IMR-90 (cell line): ENCODE measurements at regions not wholly inside any gene's neighbourhood (a gene's known extent, or its start where the extent isn't known, plus 50 kb on each side); places are given as distances from the start of the nearest gene placed in this dataset.

Experiments
- ATAC-seq: fragments of 200-7000 bp; cut with Tn5 transposase; 2 replicates; pipeline ENCODE4 v1.9.1; 2020; ENCODE audit warnings: low read depth, mild to moderate bottlenecking, moderate library complexity
- BruUV-seq: library from RNA; stranded (reverse); fragments of 400-500 nt; replicated peaks from 2 replicates; lab custom pipeline; 2021; lab: Mats Ljungman, UMichigan
- CTCF ChIA-PET: fragments of 300-600 bp; formaldehyde crosslinking; extraction: SDS; loops from one replicate; lab custom pipeline; 2021; ENCODE audit warnings: antibody characterized with exemption; lab: Yijun Ruan, JAX
- POLR2A ChIA-PET: fragments of 300-600 bp; sonication (Branson Sonifier 250); formaldehyde crosslinking; loops from one replicate; lab custom pipeline; 2022; ENCODE audit warnings: antibody characterized with exemption; ENCODE audit not compliant: unreplicated experiment; lab: Charles Lee
- DNase-seq: peaks from one replicate; pipeline ENCODE4 v3.0.0; 2013
- H2AFZ ChIP-seq: replicated peaks from 2 replicates; pipeline ENCODE3; 2013; ENCODE audit warnings: low read length, mild to moderate bottlenecking; ENCODE audit not compliant: poor library complexity
- H2AK5ac ChIP-seq: 2 replicates; pipeline ENCODE4 v1.6.1; 2013; ENCODE audit warnings: low read depth, low read length, inconsistent platforms
- H2AK9ac ChIP-seq: replicated peaks from 2 replicates; pipeline ENCODE3; 2013; ENCODE audit warnings: mild to moderate bottlenecking, low read depth, low read length, moderate library complexity; ENCODE audit not compliant: poor library complexity
- H2BK120ac ChIP-seq: 2 replicates; pipeline ENCODE4 v1.6.1; 2013; ENCODE audit warnings: low read depth, low read length, inconsistent platforms
- H2BK15ac ChIP-seq: 3 replicates; pipeline ENCODE4 v1.6.1; 2013; ENCODE audit warnings: low read depth, low read length, inconsistent platforms
- H2BK20ac ChIP-seq: 2 replicates; pipeline ENCODE4 v1.6.1; 2013; ENCODE audit warnings: low read depth, mild to moderate bottlenecking, inconsistent platforms, low read length, moderate library complexity
- H2BK5ac ChIP-seq: 2 replicates; pipeline ENCODE4 v1.6.1; 2013; ENCODE audit warnings: mild to moderate bottlenecking, low read depth, low read length, inconsistent platforms; ENCODE audit not compliant: poor library complexity, severe bottlenecking
- H3K14ac ChIP-seq: replicated peaks from 2 replicates; pipeline ENCODE4 v1.6.1; 2013; ENCODE audit warnings: low read depth, low read length, inconsistent platforms
- H3K18ac ChIP-seq: 2 replicates; pipeline ENCODE4 v1.6.1; 2013; ENCODE audit warnings: low read depth, low read length, control low read depth
- H3K23ac ChIP-seq: 2 replicates; pipeline ENCODE4 v1.6.1; 2013; ENCODE audit warnings: low read depth, low read length, inconsistent platforms
- H3K27ac ChIP-seq: 2 replicates; pipeline ENCODE4 v1.5.1; 2013; ENCODE audit warnings: mild to moderate bottlenecking, control low read depth, low read length; ENCODE audit not compliant: insufficient read depth
- H3K27me3 ChIP-seq: 2 replicates; pipeline ENCODE4 v1.6.1; 2013; ENCODE audit warnings: low read length; ENCODE audit not compliant: control insufficient read depth, insufficient read depth
- H3K36me3 ChIP-seq: 2 replicates; pipeline ENCODE4 v1.6.1; 2013; ENCODE audit warnings: low read length, mixed read lengths; ENCODE audit not compliant: control insufficient read depth, insufficient read depth
- H3K4ac ChIP-seq: 2 replicates; pipeline ENCODE4 v1.6.1; 2013; ENCODE audit warnings: low read depth, low read length, inconsistent platforms
- H3K4me1 ChIP-seq: 2 replicates; pipeline ENCODE4 v1.6.1; 2013; ENCODE audit warnings: low read length, mixed read lengths; ENCODE audit not compliant: control insufficient read depth, insufficient read depth
- H3K4me2 ChIP-seq: 2 replicates; pipeline ENCODE4 v1.6.1; 2013; ENCODE audit warnings: low read depth, mild to moderate bottlenecking, control low read depth, low read length, moderate library complexity
- H3K4me3 ChIP-seq: 2 replicates; pipeline ENCODE4 v1.5.1; 2013; ENCODE audit warnings: low read depth, mild to moderate bottlenecking, control low read depth, low read length, moderate library complexity; ENCODE audit not compliant: insufficient read depth
- H3K56ac ChIP-seq: 2 replicates; pipeline ENCODE4 v1.6.1; 2013; ENCODE audit warnings: low read length, inconsistent platforms; ENCODE audit not compliant: insufficient read depth; ENCODE audit errors: extremely low read depth
- H3K79me1 ChIP-seq, 2 experiments: 2 replicates each; pipeline ENCODE4 v1.6.1; 2013; ENCODE audit warnings: low read length in 2 of 2, inconsistent platforms in 1 of 2, low read depth in 1 of 2
- H3K9ac ChIP-seq: 2 replicates; pipeline ENCODE4 v1.6.1; 2013; ENCODE audit warnings: low read depth, low read length, control low read depth
- H3K9me1 ChIP-seq: 2 replicates; pipeline ENCODE4 v1.6.1; 2013; ENCODE audit warnings: low read length, inconsistent platforms; ENCODE audit not compliant: insufficient read depth
- H3K9me3 ChIP-seq: 2 replicates; pipeline ENCODE4 v1.6.1; 2013; ENCODE audit warnings: low read length; ENCODE audit not compliant: control insufficient read depth, insufficient read depth
- H4K20me1 ChIP-seq: 2 replicates; pipeline ENCODE4 v1.6.1; 2013; ENCODE audit warnings: low read length, inconsistent platforms; ENCODE audit not compliant: insufficient read depth
- H4K5ac ChIP-seq: 2 replicates; pipeline ENCODE4 v1.6.1; 2013; ENCODE audit warnings: mild to moderate bottlenecking, low read depth, low read length, control low read depth
- H4K8ac ChIP-seq, 2 experiments: 2 replicates each; pipeline ENCODE4 v1.6.1; 2013; ENCODE audit warnings: low read depth in 2 of 2, low read length in 2 of 2, control low read depth in 1 of 2, inconsistent platforms in 1 of 2
- H4K91ac ChIP-seq: 2 replicates; pipeline ENCODE4 v1.6.1; 2013; ENCODE audit warnings: low read depth, low read length, inconsistent platforms; ENCODE audit not compliant: insufficient read depth
- BHLHE40 ChIP-seq: fragments of 150-350 bp; IDR thresholded peaks from 2 replicates; pipeline ENCODE4 v1.6.1; 2016; ENCODE audit warnings: mild to moderate bottlenecking, low read depth, low read length
- CEBPB ChIP-seq: IDR thresholded peaks from 2 replicates; pipeline ENCODE4 v1.6.1; 2012; ENCODE audit warnings: low read depth, low read length, improper control_type of control experiment
- CHD1 ChIP-seq: IDR thresholded peaks from 2 replicates; pipeline ENCODE4 v1.6.1; 2012; ENCODE audit warnings: low read depth, low read length, improper control_type of control experiment
- FOS ChIP-seq: fragments of 150-350 bp; IDR thresholded peaks from 2 replicates; pipeline ENCODE4 v1.6.1; 2016; ENCODE audit warnings: low read depth, low read length
- MAFK ChIP-seq: IDR thresholded peaks from 2 replicates; pipeline ENCODE4 v1.6.1; 2012; ENCODE audit warnings: low read depth, low read length, improper control_type of control experiment
- MAZ ChIP-seq: IDR thresholded peaks from 2 replicates; pipeline ENCODE4 v1.6.1; 2012; ENCODE audit warnings: low read depth, mild to moderate bottlenecking, low read length, improper control_type of control experiment, moderate library complexity, borderline replicate concordance
- MXI1 ChIP-seq: IDR thresholded peaks from 2 replicates; pipeline ENCODE4 v1.6.1; 2012; ENCODE audit warnings: low read depth, mild to moderate bottlenecking, low read length, moderate library complexity, borderline replicate concordance
- NFE2L2 ChIP-seq: fragments of 150-350 bp; IDR thresholded peaks from 2 replicates; pipeline ENCODE4 v1.6.1; 2016; ENCODE audit warnings: low read depth, mild to moderate bottlenecking, low read length
- POLR2A ChIP-seq: IDR thresholded peaks from 2 replicates; pipeline ENCODE4 v1.6.1; 2012; ENCODE audit warnings: mild to moderate bottlenecking, low read depth, low read length
- RAD21 ChIP-seq: IDR thresholded peaks from 2 replicates; pipeline ENCODE4 v1.6.1; 2012; ENCODE audit warnings: low read length, improper control_type of control experiment
- RCOR1 ChIP-seq: IDR thresholded peaks from 2 replicates; pipeline ENCODE4 v1.6.1; 2012; ENCODE audit warnings: mild to moderate bottlenecking, low read length, improper control_type of control experiment; ENCODE audit not compliant: insufficient replicate concordance
- RFX5 ChIP-seq: IDR thresholded peaks from 2 replicates; pipeline ENCODE4 v1.8.0; 2012; ENCODE audit warnings: low read depth, mild to moderate bottlenecking, low read length, moderate library complexity
- SMC3 ChIP-seq: fragments of 150-350 bp; IDR thresholded peaks from 2 replicates; pipeline ENCODE4 v1.6.1; 2016; ENCODE audit warnings: low read depth, mild to moderate bottlenecking, antibody characterized with exemption, low read length, moderate library complexity
- WGBS, 2 experiments: methylation state at CpG; one replicate each; pipeline versions ENCODE4 v1.1.5 to v1.1.7; 2013; ENCODE audit warnings: missing lambda C conversion rate in 2 of 2; ENCODE audit not compliant: insufficient read length in 1 of 2; ENCODE audit errors: extremely low coverage in 2 of 2; 5-methylcytosine and 5-hydroxymethylcytosine counted together
- dilution Hi-C: fragments of 300-500 bp; cut with HindIII; formaldehyde crosslinking; loops from one replicate; pipeline ENCODE4 v1.14.3; 2018; ENCODE audit warnings: low sequenced_read_pairs; ENCODE audit not compliant: unreplicated experiment
- in situ Hi-C: fragments of 300-500 bp; cut with MboI; formaldehyde crosslinking; loops from 3 replicates; pipeline ENCODE4 v1.14.3; 2019; ENCODE audit warnings: low sequenced_read_pairs, inconsistent platforms, mixed read lengths
- intact Hi-C: fragments of 100-400 bp; cut with micrococcal nuclease; formaldehyde crosslinking; loops from 2 replicates; pipeline ENCODE4 v1.10.0; 2022
- TF ChIP-seq, protein P1 (sequence below): fragments of 150-350 bp; IDR thresholded peaks from 2 replicates; pipeline ENCODE4 v1.6.1; 2017; ENCODE audit warnings: mild to moderate bottlenecking, antibody characterized with exemption, low read length, low read depth
- TF ChIP-seq, protein P2 (sequence below): fragments of 150-350 bp; IDR thresholded peaks from 2 replicates; pipeline ENCODE4 v1.6.1; 2016; ENCODE audit warnings: low read depth, mild to moderate bottlenecking, low read length, moderate library complexity, borderline replicate concordance
- TF ChIP-seq, protein P3 (sequence below): conservative IDR thresholded peaks from 2 replicates; pipeline ENCODE4 v1.5.1; 2012; ENCODE audit warnings: mild to moderate bottlenecking, low read depth, low read length, improper control_type of control experiment

- H4K91ac ChIP-seq, result no peak overlapping the region
- CTCF ChIA-PET, result no interaction called here
- H2BK20ac ChIP-seq, result no peak overlapping the region
- no peak overlapping the region for H3K18ac ChIP-seq
- H3K4me1 ChIP-seq, result no peaks in the 10 kb centered on the region
- no peak overlapping the region for H2BK5ac ChIP-seq
- no peak overlapping the region for H3K4ac ChIP-seq
- H2AK5ac ChIP-seq, result no peak overlapping the region
- H4K8ac ChIP-seq, result no peak overlapping the region
- H3K9ac ChIP-seq, result no peak overlapping the region
- POLR2A ChIA-PET, result no interaction called here
- no peaks in the 10 kb centered on the region for H3K9me3 ChIP-seq
- no peak overlapping the region for H4K5ac ChIP-seq
- intact Hi-C loops, result no loop called here
- H3K36me3 ChIP-seq, result no peaks in the 10 kb centered on the region
- H3K23ac ChIP-seq, result no peak overlapping the region
- no peaks in the 10 kb centered on the region for H3K9me1 ChIP-seq
- H3K27me3 ChIP-seq, result no peaks in the 10 kb centered on the region; the same call in 1 of the 2 replicates
- ATAC-seq (no peak), DNase-seq (no peak)
- no peak overlapping the region for H2AK9ac ChIP-seq
- BruUV-seq, result no TSS peak
- no peak overlapping the region for H3K56ac ChIP-seq
- no peak overlapping the region for H2AFZ ChIP-seq
- no peak overlapping the region for H2BK120ac ChIP-seq
- TF ChIP-seq, protein P1, sequence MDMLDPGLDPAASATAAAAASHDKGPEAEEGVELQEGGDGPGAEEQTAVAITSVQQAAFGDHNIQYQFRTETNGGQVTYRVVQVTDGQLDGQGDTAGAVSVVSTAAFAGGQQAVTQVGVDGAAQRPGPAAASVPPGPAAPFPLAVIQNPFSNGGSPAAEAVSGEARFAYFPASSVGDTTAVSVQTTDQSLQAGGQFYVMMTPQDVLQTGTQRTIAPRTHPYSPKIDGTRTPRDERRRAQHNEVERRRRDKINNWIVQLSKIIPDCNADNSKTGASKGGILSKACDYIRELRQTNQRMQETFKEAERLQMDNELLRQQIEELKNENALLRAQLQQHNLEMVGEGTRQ, result no peak
- no peak for TF ChIP-seq MAFK
- TF ChIP-seq CEBPB, result no peak
- TF ChIP-seq SMC3, result no peak
- TF ChIP-seq MXI1, result no peak
- no peak for TF ChIP-seq BHLHE40
- TF ChIP-seq RCOR1, result no peak
- TF ChIP-seq NFE2L2, result no peak
- no peak for TF ChIP-seq MAZ
- TF ChIP-seq RFX5, result no peak
- TF ChIP-seq POLR2A, result no peak
- TF ChIP-seq, protein P2, sequence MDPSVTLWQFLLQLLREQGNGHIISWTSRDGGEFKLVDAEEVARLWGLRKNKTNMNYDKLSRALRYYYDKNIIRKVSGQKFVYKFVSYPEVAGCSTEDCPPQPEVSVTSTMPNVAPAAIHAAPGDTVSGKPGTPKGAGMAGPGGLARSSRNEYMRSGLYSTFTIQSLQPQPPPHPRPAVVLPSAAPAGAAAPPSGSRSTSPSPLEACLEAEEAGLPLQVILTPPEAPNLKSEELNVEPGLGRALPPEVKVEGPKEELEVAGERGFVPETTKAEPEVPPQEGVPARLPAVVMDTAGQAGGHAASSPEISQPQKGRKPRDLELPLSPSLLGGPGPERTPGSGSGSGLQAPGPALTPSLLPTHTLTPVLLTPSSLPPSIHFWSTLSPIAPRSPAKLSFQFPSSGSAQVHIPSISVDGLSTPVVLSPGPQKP, result no peak
- TF ChIP-seq RAD21, result no peak
- TF ChIP-seq, protein P3, sequence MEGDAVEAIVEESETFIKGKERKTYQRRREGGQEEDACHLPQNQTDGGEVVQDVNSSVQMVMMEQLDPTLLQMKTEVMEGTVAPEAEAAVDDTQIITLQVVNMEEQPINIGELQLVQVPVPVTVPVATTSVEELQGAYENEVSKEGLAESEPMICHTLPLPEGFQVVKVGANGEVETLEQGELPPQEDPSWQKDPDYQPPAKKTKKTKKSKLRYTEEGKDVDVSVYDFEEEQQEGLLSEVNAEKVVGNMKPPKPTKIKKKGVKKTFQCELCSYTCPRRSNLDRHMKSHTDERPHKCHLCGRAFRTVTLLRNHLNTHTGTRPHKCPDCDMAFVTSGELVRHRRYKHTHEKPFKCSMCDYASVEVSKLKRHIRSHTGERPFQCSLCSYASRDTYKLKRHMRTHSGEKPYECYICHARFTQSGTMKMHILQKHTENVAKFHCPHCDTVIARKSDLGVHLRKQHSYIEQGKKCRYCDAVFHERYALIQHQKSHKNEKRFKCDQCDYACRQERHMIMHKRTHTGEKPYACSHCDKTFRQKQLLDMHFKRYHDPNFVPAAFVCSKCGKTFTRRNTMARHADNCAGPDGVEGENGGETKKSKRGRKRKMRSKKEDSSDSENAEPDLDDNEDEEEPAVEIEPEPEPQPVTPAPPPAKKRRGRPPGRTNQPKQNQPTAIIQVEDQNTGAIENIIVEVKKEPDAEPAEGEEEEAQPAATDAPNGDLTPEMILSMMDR, result no peak
- TF ChIP-seq FOS, result no peak
- TF ChIP-seq CHD1, result no peak
- H4K20me1 ChIP-seq, result no peaks in the 10 kb centered on the region
- no peak overlapping the region for H2BK15ac ChIP-seq
- no peaks in the 10 kb centered on the region for H3K79me1 ChIP-seq
- no peak overlapping the region for H3K27ac ChIP-seq
- 75% methylated on average over 2 of the region's 4 CpGs; no CpG with 5 or more reads in 1 of the 2 experiments for WGBS, 2 experiments
- in situ Hi-C loops, result no loop called here
- no peak overlapping the region for H3K14ac ChIP-seq
- dilution Hi-C loops, result no loop called here
- no peak overlapping the region for H3K4me2 ChIP-seq
- H3K4me3 ChIP-seq, result no peak overlapping the region
Measured at GRCh38 chr2:60370814-60371213, 182.6 kb downstream of the BCL11A start.
